CD14-positive monocyte (primary cell): ENCODE measurements at regions not wholly inside any gene's neighbourhood (a gene's known extent, or its start where the extent isn't known, plus 50 kb on each side); places are given as distances from the start of the nearest gene placed in this dataset.

Source experiments
- DNase-seq, 3 donors: peaks; one replicate each; pipeline ENCODE4 v3.0.0-alpha.2; 2011 to 2022
- H2AFZ ChIP-seq: 2 replicates; pipeline ENCODE4 v1.6.0; 2012; ENCODE audit warnings: mild to moderate bottlenecking, low read depth, low read length, inconsistent platforms; ENCODE audit not compliant: insufficient read depth, poor library complexity, severe bottlenecking
- H3K27ac ChIP-seq, 2 donors: 1 replicate in 1 of 2; 2 replicates in 1 of 2; pipeline ENCODE4 v1.5.1; 2012 to 2013; ENCODE audit warnings: low read length in 2 of 2, control low read depth in 1 of 2, inconsistent platforms in 1 of 2, low read depth in 1 of 2, mild to moderate bottlenecking in 1 of 2
- H3K27me3 ChIP-seq, 2 donors: one replicate each; pipeline versions ENCODE4 v1.6.0 to v1.6.1; 2011 to 2013; ENCODE audit warnings: low read length in 2 of 2; ENCODE audit not compliant: control insufficient read depth in 2 of 2, insufficient read depth in 2 of 2
- H3K36me3 ChIP-seq, 2 donors: replicated peaks in 1 of 2; 1 replicate in 1 of 2; 2 replicates in 1 of 2; pipeline versions ENCODE4 v1.5.1 to v1.6.1; 2012 to 2013; ENCODE audit warnings: low read length in 2 of 2, control low read depth in 1 of 2, inconsistent platforms in 1 of 2, mild to moderate bottlenecking in 1 of 2; ENCODE audit not compliant: insufficient read depth in 2 of 2, control insufficient read depth in 1 of 2
- H3K4me1 ChIP-seq, 2 donors: 1 replicate in 1 of 2; 2 replicates in 1 of 2; pipeline versions ENCODE4 v1.5.1 to v1.6.1; 2012 to 2013; ENCODE audit warnings: low read length in 2 of 2, control low read depth in 1 of 2, inconsistent platforms in 1 of 2, mild to moderate bottlenecking in 1 of 2, moderate library complexity in 1 of 2; ENCODE audit not compliant: insufficient read depth in 2 of 2, control insufficient read depth in 1 of 2
- H3K4me2 ChIP-seq: replicated peaks from 2 replicates; pipeline ENCODE3; 2012; ENCODE audit warnings: low read length, moderate library complexity, mild to moderate bottlenecking; ENCODE audit not compliant: poor library complexity, severe bottlenecking; ENCODE audit errors: extremely low read depth
- H3K4me3 ChIP-seq, 3 experiments: fragments of 200-600 bp in 1 of 3; sonication (generic) in 1 of 3; replicated peaks in 1 of 3; 1 replicate in 2 of 3; 2 replicates in 1 of 3; pipeline ENCODE4 v1.5.1; 2011 to 2013; ENCODE audit warnings: low read length in 3 of 3, mild to moderate bottlenecking in 3 of 3, control low read depth in 2 of 3, low read depth in 2 of 3, inconsistent platforms in 1 of 3, moderate library complexity in 1 of 3
- H3K79me2 ChIP-seq: 2 replicates; pipeline ENCODE4 v1.6.0; 2012; ENCODE audit warnings: mild to moderate bottlenecking, control low read depth, inconsistent platforms, low read length, moderate library complexity; ENCODE audit not compliant: insufficient read depth
- H3K9ac ChIP-seq: 2 replicates; pipeline ENCODE4 v1.6.0; 2017; ENCODE audit warnings: low read length, mild to moderate bottlenecking; ENCODE audit not compliant: insufficient read depth, poor library complexity, severe bottlenecking
- H3K9me3 ChIP-seq, 2 donors: replicated peaks in 1 of 2; 1 replicate in 1 of 2; 2 replicates in 1 of 2; pipeline versions ENCODE4 v1.5.1 to v1.6.1; 2012 to 2013; ENCODE audit warnings: low read length in 2 of 2, control low read depth in 1 of 2; ENCODE audit not compliant: control insufficient read depth in 1 of 2, insufficient read depth in 1 of 2
- H4K20me1 ChIP-seq: 2 replicates; pipeline ENCODE4 v1.6.0; 2012; ENCODE audit warnings: mild to moderate bottlenecking, low read length, control low read depth, moderate library complexity; ENCODE audit not compliant: insufficient read depth
- H3K27ac Mint-ChIP-seq, 7 donors: one replicate each; pipeline ENCODE4 v1.8.0; 2020; ENCODE audit warnings: mild to moderate bottlenecking in 7 of 7, mixed read lengths in 7 of 7, moderate library complexity in 6 of 7, inconsistent platforms in 2 of 7
- H3K27me3 Mint-ChIP-seq, 3 donors: one replicate each; pipeline ENCODE4 v1.8.0; 2021 to 2022; ENCODE audit warnings: low read depth in 3 of 3, mild to moderate bottlenecking in 3 of 3, mixed read lengths in 3 of 3, moderate library complexity in 3 of 3, inconsistent platforms in 1 of 3
- H3K36me3 Mint-ChIP-seq, 2 donors: one replicate each; pipeline ENCODE4 v1.8.0; 2020; ENCODE audit warnings: mixed read lengths in 2 of 2, inconsistent platforms in 1 of 2, mild to moderate bottlenecking in 1 of 2
- H3K4me1 Mint-ChIP-seq: one replicate; pipeline ENCODE4 v1.8.0; 2020; ENCODE audit warnings: mild to moderate bottlenecking, mixed read lengths
- H3K4me3 Mint-ChIP-seq, 2 donors: one replicate each; pipeline ENCODE4 v1.8.0; 2020; ENCODE audit warnings: mild to moderate bottlenecking in 2 of 2, mixed read lengths in 2 of 2, moderate library complexity in 1 of 2
- H3K9me3 Mint-ChIP-seq, 7 donors: one replicate each; pipeline ENCODE4 v1.8.0; 2020 to 2022; ENCODE audit warnings: mixed read lengths in 7 of 7, mild to moderate bottlenecking in 6 of 7, moderate library complexity in 6 of 7, inconsistent platforms in 2 of 7
- WGBS: methylation state at CpG from one replicate; pipeline ENCODE4 v1.1.5; 2013; ENCODE audit warnings: missing lambda C conversion rate; ENCODE audit not compliant: insufficient coverage; 5-methylcytosine and 5-hydroxymethylcytosine counted together
- intact Hi-C, 2 donors: fragments of 100-400 bp; cut with micrococcal nuclease; formaldehyde crosslinking; loops; one replicate each; pipeline versions ENCODE4 v1.15.0 to v1.15.1; 2023
- TF ChIP-seq, protein P1 (sequence below): fragments of 200-600 bp; IDR thresholded peaks from one replicate; pipeline ENCODE4 v1.8.0; 2022; ENCODE audit warnings: antibody characterized with exemption, mild to moderate bottlenecking

DNA sequence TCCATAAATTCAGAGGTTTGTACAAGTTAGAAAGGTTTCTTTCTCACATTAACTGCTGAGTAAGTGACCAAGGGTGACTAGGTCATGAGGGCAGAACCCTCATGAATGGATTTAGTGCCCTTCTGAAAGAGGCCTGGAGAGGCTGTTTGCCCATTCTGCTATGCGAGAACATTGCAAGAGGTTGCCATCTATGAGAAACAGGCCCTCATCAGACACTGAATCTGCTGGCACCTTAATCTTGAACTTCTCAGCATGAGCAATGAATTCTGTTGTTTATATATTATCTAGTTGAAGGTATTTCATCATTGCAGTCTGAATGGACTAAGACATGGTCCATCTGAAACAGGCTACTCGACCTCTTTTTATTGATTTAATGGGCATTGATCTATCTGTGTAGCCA, 96.2 kb upstream of the GPRIN3 start:
- no peak overlapping the region for H2AFZ ChIP-seq
- Mint-ChIP-seq H3K36me3 (no peaks in the 10 kb centered on the region), H3K27ac (no peak overlapping the region), H3K4me1 (no peaks in the 10 kb centered on the region), H3K27me3 (no peaks in the 10 kb centered on the region), H3K9me3 (no peaks in the 10 kb centered on the region), H3K4me3 (no peak overlapping the region)
- no peaks in the 10 kb centered on the region for H3K36me3 ChIP-seq
- H4K20me1 ChIP-seq, result no peaks in the 10 kb centered on the region
- no peaks in the 10 kb centered on the region for H3K9me3 ChIP-seq
- H3K4me2 ChIP-seq, result no peak overlapping the region
- no peak overlapping the region for H3K4me3 ChIP-seq
- WGBS, result no CpG with 5 or more reads among the region's 2 CpGs
- no peak overlapping the region for H3K9ac ChIP-seq
- no peaks in the 10 kb centered on the region for H3K4me1 ChIP-seq
- no peak for DNase-seq
- H3K27ac ChIP-seq, result no peak overlapping the region
- TF ChIP-seq, protein P1, sequence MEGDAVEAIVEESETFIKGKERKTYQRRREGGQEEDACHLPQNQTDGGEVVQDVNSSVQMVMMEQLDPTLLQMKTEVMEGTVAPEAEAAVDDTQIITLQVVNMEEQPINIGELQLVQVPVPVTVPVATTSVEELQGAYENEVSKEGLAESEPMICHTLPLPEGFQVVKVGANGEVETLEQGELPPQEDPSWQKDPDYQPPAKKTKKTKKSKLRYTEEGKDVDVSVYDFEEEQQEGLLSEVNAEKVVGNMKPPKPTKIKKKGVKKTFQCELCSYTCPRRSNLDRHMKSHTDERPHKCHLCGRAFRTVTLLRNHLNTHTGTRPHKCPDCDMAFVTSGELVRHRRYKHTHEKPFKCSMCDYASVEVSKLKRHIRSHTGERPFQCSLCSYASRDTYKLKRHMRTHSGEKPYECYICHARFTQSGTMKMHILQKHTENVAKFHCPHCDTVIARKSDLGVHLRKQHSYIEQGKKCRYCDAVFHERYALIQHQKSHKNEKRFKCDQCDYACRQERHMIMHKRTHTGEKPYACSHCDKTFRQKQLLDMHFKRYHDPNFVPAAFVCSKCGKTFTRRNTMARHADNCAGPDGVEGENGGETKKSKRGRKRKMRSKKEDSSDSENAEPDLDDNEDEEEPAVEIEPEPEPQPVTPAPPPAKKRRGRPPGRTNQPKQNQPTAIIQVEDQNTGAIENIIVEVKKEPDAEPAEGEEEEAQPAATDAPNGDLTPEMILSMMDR, result no peak
- no peaks in the 10 kb centered on the region for H3K27me3 ChIP-seq
- H3K79me2 ChIP-seq, result no peaks in the 10 kb centered on the region
- intact Hi-C loops, result no loop called here

DNA sequence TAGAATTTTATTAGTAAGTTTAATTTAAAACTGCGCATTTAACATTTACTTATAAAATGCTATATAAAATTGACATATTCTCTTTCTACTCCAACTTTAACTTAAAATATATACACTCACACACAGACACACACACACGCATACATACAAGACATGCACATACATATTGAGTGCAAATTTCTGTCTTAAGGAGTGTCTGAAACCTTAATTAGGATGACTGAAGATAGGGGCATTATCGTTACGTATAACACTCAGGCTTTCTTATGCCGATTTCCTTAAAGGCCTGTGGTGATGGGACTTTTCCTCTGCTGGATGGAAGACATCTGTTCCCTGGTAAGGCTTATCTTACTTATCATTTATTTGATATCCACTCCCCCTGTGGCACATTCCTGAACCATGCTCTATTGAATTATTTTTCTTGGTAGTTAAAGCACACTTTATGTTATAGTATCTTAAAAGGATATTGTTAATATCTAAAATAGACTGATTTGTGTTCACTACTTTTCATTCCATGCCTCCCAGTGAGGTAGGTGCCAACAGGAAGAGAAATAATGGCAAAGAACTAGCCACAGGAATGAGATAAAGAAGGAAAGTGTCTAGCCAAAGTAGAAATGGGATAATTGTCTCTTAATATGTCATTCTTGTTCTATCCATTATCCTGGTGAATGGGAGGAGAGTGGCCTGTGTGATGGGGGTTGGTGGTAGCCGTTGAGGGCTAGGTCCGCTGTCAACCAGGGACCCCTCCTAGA, 92.9 kb upstream of the GPRIN3 start:
- TF ChIP-seq, protein P1, result no peak

More for the DNA sequence above, 92.9 kb upstream of the GPRIN3 start:
- H3K36me3 ChIP-seq, result no peaks in the 10 kb centered on the region
- no peak overlapping the region for H3K27ac Mint-ChIP-seq
- no peaks in the 10 kb centered on the region for H3K36me3 Mint-ChIP-seq
- H3K4me1 Mint-ChIP-seq, result no peaks in the 10 kb centered on the region
- H3K9me3 ChIP-seq, result no peaks in the 10 kb centered on the region
- H3K9ac ChIP-seq, result no peak overlapping the region
- WGBS, result no CpG with 5 or more reads among the region's 7 CpGs
- no peaks in the 10 kb centered on the region for H3K4me1 ChIP-seq
- no peaks in the 10 kb centered on the region for H3K9me3 Mint-ChIP-seq
- no peak overlapping the region for H2AFZ ChIP-seq
- H3K27ac ChIP-seq, result no peak overlapping the region
- H3K27me3 Mint-ChIP-seq, result no peaks in the 10 kb centered on the region
- H3K4me2 ChIP-seq, result no peak overlapping the region
- no peak overlapping the region for H3K4me3 ChIP-seq
- no peaks in the 10 kb centered on the region for H3K79me2 ChIP-seq
- no peak overlapping the region for H3K4me3 Mint-ChIP-seq
- intact Hi-C loops, result no loop called here
- no peak for DNase-seq
- no peaks in the 10 kb centered on the region for H4K20me1 ChIP-seq
- no peaks in the 10 kb centered on the region for H3K27me3 ChIP-seq
